CD8-positive, alpha-beta memory T cell (primary cell): ENCODE measurements at regions not wholly inside any gene's neighbourhood (a gene's known extent, or its start where the extent isn't known, plus 50 kb on each side); places are given as distances from the start of the nearest gene placed in this dataset.

Experiments used
- CTCF ChIA-PET: fragments of 350-600 bp; sonication (Branson Sonifier 250); formaldehyde crosslinking; loops from one replicate; lab custom pipeline; 2021; ENCODE audit warnings: antibody characterized with exemption; lab: Charles Lee
- POLR2A ChIA-PET: fragments of 350-600 bp; sonication (Branson Sonifier 250); formaldehyde crosslinking; loops from one replicate; lab custom pipeline; 2021; ENCODE audit warnings: antibody characterized with exemption; lab: Charles Lee
- DNase-seq, 5 donors: peaks; one replicate each; pipeline versions ENCODE4 v3.0.0 to v3.0.0-alpha.2; 2020 to 2022; ENCODE audit warnings: mixed read lengths in 1 of 5
- H3K27ac ChIP-seq: one replicate; pipeline ENCODE4 v1.7.0; 2013; ENCODE audit warnings: low read depth, mild to moderate bottlenecking, low read length, moderate library complexity
- H3K27me3 ChIP-seq: 2 replicates; pipeline ENCODE4 v1.7.0; 2013; ENCODE audit warnings: low read length, mild to moderate bottlenecking; ENCODE audit not compliant: insufficient read depth, poor library complexity, severe bottlenecking
- H3K36me3 ChIP-seq: 2 replicates; pipeline ENCODE4 v1.7.0; 2013; ENCODE audit warnings: mild to moderate bottlenecking, low read length, moderate library complexity; ENCODE audit not compliant: insufficient read depth
- H3K4me1 ChIP-seq: 2 replicates; pipeline ENCODE4 v1.7.0; 2013; ENCODE audit warnings: mild to moderate bottlenecking, low read length, moderate library complexity; ENCODE audit not compliant: insufficient read depth
- H3K4me3 ChIP-seq: 2 replicates; pipeline ENCODE4 v1.7.0; 2013; ENCODE audit warnings: mild to moderate bottlenecking, low read length
- H3K9me3 ChIP-seq: 2 replicates; pipeline ENCODE4 v1.7.0; 2013; ENCODE audit warnings: mild to moderate bottlenecking, low read length
- H3K27ac Mint-ChIP-seq, 8 donors: one replicate each; pipeline ENCODE4 v1.8.0; 2020 to 2021; ENCODE audit warnings: mixed read lengths in 8 of 8, mild to moderate bottlenecking in 6 of 8, inconsistent platforms in 3 of 8, moderate library complexity in 3 of 8
- H3K27me3 Mint-ChIP-seq, 2 donors: one replicate each; pipeline ENCODE4 v1.8.0; 2020 to 2021; ENCODE audit warnings: mixed read lengths in 2 of 2, mild to moderate bottlenecking in 1 of 2, moderate library complexity in 1 of 2
- H3K36me3 Mint-ChIP-seq, 3 donors: one replicate each; pipeline ENCODE4 v1.8.0; 2020 to 2021; ENCODE audit warnings: mixed read lengths in 3 of 3, inconsistent platforms in 1 of 3, mild to moderate bottlenecking in 1 of 3
- H3K4me1 Mint-ChIP-seq, 3 donors: one replicate each; pipeline ENCODE4 v1.8.0; 2020 to 2021; ENCODE audit warnings: mixed read lengths in 3 of 3, inconsistent platforms in 1 of 3, mild to moderate bottlenecking in 1 of 3
- H3K4me3 Mint-ChIP-seq, 7 donors: one replicate each; pipeline ENCODE4 v1.8.0; 2020 to 2021; ENCODE audit warnings: mixed read lengths in 7 of 7, mild to moderate bottlenecking in 6 of 7, moderate library complexity in 4 of 7, inconsistent platforms in 2 of 7
- H3K9me3 Mint-ChIP-seq, 5 donors: one replicate each; pipeline ENCODE4 v1.8.0; 2020 to 2022; ENCODE audit warnings: mixed read lengths in 5 of 5, mild to moderate bottlenecking in 3 of 5, moderate library complexity in 2 of 5, inconsistent platforms in 1 of 5

GRCh38 chr22:44426981-44427380 lies 71.1 kb downstream of the RTL6 start:
- H3K36me3 Mint-ChIP-seq: no peaks in the 10 kb centered on the region
- no peaks in the 10 kb centered on the region for H3K4me1 Mint-ChIP-seq
- H3K27me3 Mint-ChIP-seq: peaks cover 12 to 20% of the 10 kb centered on the region in 2 donors
- ChIA-PET CTCF (interaction anchor here (2.1 kb wide), 1 partner anchor 18 kb away, joined by 4 read pairs; no protein-coding TSS in a partner anchor), POLR2A (no interaction called here)
- DNase-seq: no peak
- peaks cover 4% of the 10 kb centered on the region for H3K27me3 ChIP-seq
- H3K4me3 ChIP-seq: no peak overlapping the region
- no peaks in the 10 kb centered on the region for H3K4me1 ChIP-seq
- no peak overlapping the region for H3K27ac Mint-ChIP-seq
- no peak overlapping the region for H3K27ac ChIP-seq
- H3K4me3 Mint-ChIP-seq: no peak overlapping the region
- peaks cover 0 to 2% (median 0%) of the 10 kb centered on the region in 5 donors for H3K9me3 Mint-ChIP-seq
- H3K9me3 ChIP-seq: no peaks in the 10 kb centered on the region
- no peaks in the 10 kb centered on the region for H3K36me3 ChIP-seq

- Histone ChIP-seq H3K36me3 (no peaks in the 10 kb centered on the region), H3K27ac (no peak overlapping the region), H3K4me3 (no peak overlapping the region), H3K27me3 (peaks cover 4% of the 10 kb centered on the region), H3K9me3 (no peaks in the 10 kb centered on the region), H3K4me1 (no peaks in the 10 kb centered on the region)
- ChIA-PET POLR2A (no interaction called here), CTCF (interaction anchor here (2.1 kb wide), 1 partner anchor 16 kb away, joined by 4 read pairs; no protein-coding TSS in a partner anchor)
- peaks cover 13 to 26% of the 10 kb centered on the region in 2 donors for H3K27me3 Mint-ChIP-seq
- peaks cover 1 to 8% (median 5%) of the 10 kb centered on the region in 5 donors for H3K9me3 Mint-ChIP-seq
- H3K27ac Mint-ChIP-seq: no peak overlapping the region
- no peak overlapping the region for H3K4me3 Mint-ChIP-seq
- DNase-seq: peak in 1 of 5 donors; percentile 26
- no peaks in the 10 kb centered on the region for H3K4me1 Mint-ChIP-seq
- H3K36me3 Mint-ChIP-seq: peaks cover 0 to 6% (median 0%) of the 10 kb centered on the region in 3 donors
Measured at GRCh38 chr22:44425694-44426045, 72.4 kb downstream of the RTL6 start.

GRCh38 chr22:44424867-44425693 lies 73.0 kb downstream of the RTL6 start:
- Mint-ChIP-seq H3K36me3 (peaks cover 0 to 9% (median 0%) of the 10 kb centered on the region in 3 donors), H3K9me3 (peaks cover 2 to 12% (median 11%) of the 10 kb centered on the region in 5 donors)
- CTCF ChIA-PET: no interaction called here

GRCh38 chr22:44424359-44424682 lies 73.7 kb downstream of the RTL6 start:
- Mint-ChIP-seq H3K4me3 (no peak overlapping the region), H3K4me1 (no peaks in the 10 kb centered on the region), H3K27me3 (peaks cover 19 to 40% of the 10 kb centered on the region in 2 donors), H3K36me3 (peaks cover 0 to 16% (median 0%) of the 10 kb centered on the region in 3 donors), H3K27ac (no peak overlapping the region), H3K9me3 (peaks cover 5 to 20% (median 18%) of the 10 kb centered on the region in 5 donors)
- ChIA-PET CTCF (no interaction called here), POLR2A (no interaction called here)
- no peak overlapping the region for H3K4me3 ChIP-seq
- peaks cover 2% of the 10 kb centered on the region for H3K9me3 ChIP-seq
- peak in 1 of 5 donors; percentile 7 for DNase-seq
- no peak overlapping the region for H3K27ac ChIP-seq
- H3K36me3 ChIP-seq: no peaks in the 10 kb centered on the region
- peaks cover 4% of the 10 kb centered on the region for H3K27me3 ChIP-seq
- H3K4me1 ChIP-seq: no peaks in the 10 kb centered on the region

More at GRCh38 chr22:44424867-44425693, 73.0 kb downstream of the RTL6 start:
- DNase-seq: peak in 1 of 5 donors; percentile 35
- Mint-ChIP-seq H3K27me3 (peaks cover 13 to 32% of the 10 kb centered on the region in 2 donors), H3K27ac (no peak overlapping the region), H3K4me3 (no peak overlapping the region), H3K4me1 (no peaks in the 10 kb centered on the region)
- Histone ChIP-seq H3K4me3 (no peak overlapping the region), H3K27me3 (peaks cover 4% of the 10 kb centered on the region), H3K27ac (no peak overlapping the region), H3K4me1 (no peaks in the 10 kb centered on the region), H3K9me3 (no peaks in the 10 kb centered on the region), H3K36me3 (no peaks in the 10 kb centered on the region)
- POLR2A ChIA-PET: no interaction called here

- Histone ChIP-seq H3K4me1 (no peaks in the 10 kb centered on the region), H3K27me3 (peaks cover 4% of the 10 kb centered on the region), H3K9me3 (peaks cover 3% of the 10 kb centered on the region), H3K4me3 (no peak overlapping the region), H3K27ac (no peak overlapping the region), H3K36me3 (no peaks in the 10 kb centered on the region)
- DNase-seq: peak in 1 of 5 donors; percentile 31
- Mint-ChIP-seq H3K4me3 (no peak overlapping the region), H3K27ac (no peak overlapping the region), H3K9me3 (peaks cover 9 to 24% (median 20%) of the 10 kb centered on the region in 5 donors), H3K36me3 (peaks cover 0 to 16% (median 0%) of the 10 kb centered on the region in 3 donors), H3K27me3 (peaks cover 20 to 45% of the 10 kb centered on the region in 2 donors), H3K4me1 (no peaks in the 10 kb centered on the region)
- POLR2A ChIA-PET: no interaction called here
- CTCF ChIA-PET: no interaction called here
Measured at GRCh38 chr22:44423556-44424358, 74.3 kb downstream of the RTL6 start.

- H3K4me3 ChIP-seq: no peak overlapping the region
- peaks cover 0 to 16% (median 0%) of the 10 kb centered on the region in 3 donors for H3K36me3 Mint-ChIP-seq
- no peak overlapping the region for H3K4me3 Mint-ChIP-seq
- no peak overlapping the region for H3K27ac Mint-ChIP-seq
- H3K27me3 ChIP-seq: peaks cover 4% of the 10 kb centered on the region
- no peaks in the 10 kb centered on the region for H3K36me3 ChIP-seq
- H3K27ac ChIP-seq: no peak overlapping the region
- H3K9me3 Mint-ChIP-seq: peaks cover 9 to 26% (median 20%) of the 10 kb centered on the region in 5 donors
- CTCF ChIA-PET: no interaction called here
- no peaks in the 10 kb centered on the region for H3K4me1 Mint-ChIP-seq
- no peaks in the 10 kb centered on the region for H3K4me1 ChIP-seq
- DNase-seq: peak in 1 of 5 donors; percentile 23
- H3K27me3 Mint-ChIP-seq: peaks cover 21 to 53% of the 10 kb centered on the region in 2 donors
- peaks cover 3% of the 10 kb centered on the region for H3K9me3 ChIP-seq
- POLR2A ChIA-PET: no interaction called here
Measured at GRCh38 chr22:44422746-44423380, 75.2 kb downstream of the RTL6 start.

GRCh38 chr22:44419429-44419828 lies 78.6 kb downstream of the RTL6 start:
- H3K36me3 Mint-ChIP-seq: peaks cover 0 to 16% (median 0%) of the 10 kb centered on the region in 3 donors
- Histone ChIP-seq H3K27me3 (peaks cover 4% of the 10 kb centered on the region), H3K4me3 (no peak overlapping the region), H3K4me1 (no peaks in the 10 kb centered on the region), H3K27ac (no peak overlapping the region), H3K36me3 (no peaks in the 10 kb centered on the region), H3K9me3 (peaks cover 3% of the 10 kb centered on the region)
- H3K27ac Mint-ChIP-seq: no peak overlapping the region
- peaks cover 18 to 50% of the 10 kb centered on the region in 2 donors for H3K27me3 Mint-ChIP-seq
- no peak for DNase-seq
- ChIA-PET CTCF (no interaction called here), POLR2A (no interaction called here)
- no peaks in the 10 kb centered on the region for H3K4me1 Mint-ChIP-seq
- no peak overlapping the region for H3K4me3 Mint-ChIP-seq
- H3K9me3 Mint-ChIP-seq: peaks cover 12 to 29% (median 26%) of the 10 kb centered on the region in 5 donors
